KMS-11 (cell line): ENCODE measurements at regions not wholly inside any gene's neighbourhood (a gene's known extent, or its start where the extent isn't known, plus 50 kb on each side); places are given as distances from the start of the nearest gene placed in this dataset.

ENCODE experiments used
- H2AFZ ChIP-seq: fragments of 200-600 bp; sonication (generic); 2 replicates; pipeline ENCODE4 v1.6.1; 2016; ENCODE audit warnings: antibody characterized with exemption, mixed run types, low read depth
- H3K27ac ChIP-seq: fragments of 200-600 bp; sonication (generic); 2 replicates; pipeline ENCODE4 v1.6.1; 2016; ENCODE audit warnings: mild to moderate bottlenecking, mixed run types
- H3K27me3 ChIP-seq: fragments of 200-600 bp; sonication (generic); 2 replicates; pipeline ENCODE4 v1.6.1; 2017; ENCODE audit warnings: mild to moderate bottlenecking, low read depth, mixed run types, moderate library complexity; ENCODE audit not compliant: insufficient read depth
- H3K36me3 ChIP-seq: fragments of 200-600 bp; sonication (generic); 2 replicates; pipeline ENCODE4 v1.6.1; 2017; ENCODE audit warnings: mild to moderate bottlenecking, mixed run types; ENCODE audit not compliant: insufficient read depth
- H3K4me1 ChIP-seq: fragments of 200-600 bp; sonication (generic); 2 replicates; pipeline ENCODE4 v1.6.1; 2016; ENCODE audit warnings: mild to moderate bottlenecking, low read depth, mixed run types; ENCODE audit not compliant: poor library complexity, severe bottlenecking
- H3K4me2 ChIP-seq: fragments of 200-600 bp; sonication (generic); 2 replicates; pipeline ENCODE4 v1.7.0; 2016; ENCODE audit warnings: mild to moderate bottlenecking, mixed run types
- H3K4me3 ChIP-seq: fragments of 200-600 bp; sonication (generic); IDR thresholded peaks from 2 replicates; pipeline ENCODE4 v1.6.1; 2017; ENCODE audit warnings: low read depth, low read length, mixed read lengths; ENCODE audit not compliant: insufficient read depth
- H3K79me2 ChIP-seq: fragments of 200-600 bp; sonication (generic); 2 replicates; pipeline ENCODE4 v1.6.1; 2016; ENCODE audit warnings: low read depth, mixed run types; ENCODE audit not compliant: insufficient read depth
- H3K9ac ChIP-seq: fragments of 200-600 bp; sonication (generic); 2 replicates; pipeline ENCODE4 v1.6.1; 2016; ENCODE audit warnings: mild to moderate bottlenecking, mixed run types
- H4K20me1 ChIP-seq: fragments of 200-600 bp; sonication (generic); 2 replicates; pipeline ENCODE4 v1.6.1; 2016; ENCODE audit warnings: mild to moderate bottlenecking, mixed run types; ENCODE audit not compliant: insufficient read depth
- CTCF ChIP-seq: fragments of 200-600 bp; sonication (generic); conservative IDR thresholded peaks from 2 replicates; pipeline ENCODE4 v1.6.1; 2017; ENCODE audit warnings: low read depth, mild to moderate bottlenecking, antibody characterized with exemption, low read length, moderate library complexity, mixed read lengths

GRCh38 chr10:8639486-8640185 lies 585.1 kb downstream of the GATA3 start:
- H3K4me2 ChIP-seq = no peak overlapping the region
- no peaks in the 10 kb centered on the region for H3K27me3 ChIP-seq
- H3K27ac ChIP-seq = no peak overlapping the region
- H3K4me1 ChIP-seq = no peaks in the 10 kb centered on the region
- no peaks in the 10 kb centered on the region for H3K36me3 ChIP-seq
- TF ChIP-seq CTCF = no peak
- H2AFZ ChIP-seq = no peak overlapping the region
- H3K4me3 ChIP-seq = no peak overlapping the region
- H3K9ac ChIP-seq = no peak overlapping the region
- no peaks in the 10 kb centered on the region for H3K79me2 ChIP-seq
- H4K20me1 ChIP-seq = no peaks in the 10 kb centered on the region

GRCh38 chr10:8640301-8640700 lies 585.8 kb downstream of the GATA3 start:
- no peak overlapping the region for H3K9ac ChIP-seq

GRCh38 chr10:8640878-8641277 lies 586.4 kb downstream of the GATA3 start:
- H3K4me3 ChIP-seq = no peak overlapping the region
- H3K9ac ChIP-seq = no peak overlapping the region
- no peaks in the 10 kb centered on the region for H3K79me2 ChIP-seq
- H3K4me2 ChIP-seq = no peak overlapping the region
- H3K4me1 ChIP-seq = no peaks in the 10 kb centered on the region
- H3K27me3 ChIP-seq = no peaks in the 10 kb centered on the region
- no peak overlapping the region for H2AFZ ChIP-seq
- H4K20me1 ChIP-seq = no peaks in the 10 kb centered on the region
- no peaks in the 10 kb centered on the region for H3K36me3 ChIP-seq
- TF ChIP-seq CTCF = no peak
- H3K27ac ChIP-seq = no peak overlapping the region

More at GRCh38 chr10:8640301-8640700, 585.8 kb downstream of the GATA3 start:
- H2AFZ ChIP-seq = no peak overlapping the region
- H3K4me1 ChIP-seq = no peaks in the 10 kb centered on the region
- no peaks in the 10 kb centered on the region for H3K27me3 ChIP-seq
- no peak overlapping the region for H3K27ac ChIP-seq
- H4K20me1 ChIP-seq = no peaks in the 10 kb centered on the region
- no peak overlapping the region for H3K4me3 ChIP-seq
- no peak for TF ChIP-seq CTCF
- no peak overlapping the region for H3K4me2 ChIP-seq
- no peaks in the 10 kb centered on the region for H3K79me2 ChIP-seq
- H3K36me3 ChIP-seq = no peaks in the 10 kb centered on the region

- H3K27me3 ChIP-seq = no peaks in the 10 kb centered on the region
- H3K27ac ChIP-seq = no peak overlapping the region
- no peak for TF ChIP-seq CTCF
- H3K4me3 ChIP-seq = no peak overlapping the region
- H2AFZ ChIP-seq = no peak overlapping the region
- no peak overlapping the region for H3K4me2 ChIP-seq
- H4K20me1 ChIP-seq = no peaks in the 10 kb centered on the region
- H3K36me3 ChIP-seq = no peaks in the 10 kb centered on the region
- H3K9ac ChIP-seq = no peak overlapping the region
- H3K79me2 ChIP-seq = no peaks in the 10 kb centered on the region
- no peaks in the 10 kb centered on the region for H3K4me1 ChIP-seq
Observed at GRCh38 chr10:8656261-8656660, 601.8 kb downstream of the GATA3 start.
